Rectal smooth muscle tissue (tissue), 1 donor: ENCODE measurements at regions not wholly inside any gene's neighbourhood (a gene's known extent, or its start where the extent isn't known, plus 50 kb on each side); places are given as distances from the start of the nearest gene placed in this dataset.

Experiments
- H3K27ac ChIP-seq: one replicate; pipeline ENCODE4 v1.7.0; 2013; ENCODE audit warnings: low read depth, low read length, inconsistent platforms
- H3K27me3 ChIP-seq: one replicate; pipeline ENCODE4 v1.7.0; 2013; ENCODE audit warnings: low read length; ENCODE audit not compliant: control insufficient read depth, insufficient read depth
- H3K36me3 ChIP-seq: one replicate; pipeline ENCODE4 v1.7.0; 2013; ENCODE audit warnings: low read length; ENCODE audit not compliant: control insufficient read depth, insufficient read depth
- H3K4me1 ChIP-seq: one replicate; pipeline ENCODE4 v1.7.0; 2013; ENCODE audit warnings: low read length; ENCODE audit not compliant: control insufficient read depth, insufficient read depth
- H3K4me3 ChIP-seq: one replicate; pipeline ENCODE4 v1.7.0; 2013; ENCODE audit warnings: low read length
- H3K9ac ChIP-seq: one replicate; pipeline ENCODE4 v1.7.0; 2013; ENCODE audit warnings: low read length

GRCh38 chr4:56191534-56191933, 195.8 kb downstream of the AASDH start:
- H3K4me3 ChIP-seq = no peak overlapping the region
- H3K27me3 ChIP-seq = no peaks in the 10 kb centered on the region
- no peaks in the 10 kb centered on the region for H3K36me3 ChIP-seq
- peaks cover 3% of the 10 kb centered on the region for H3K4me1 ChIP-seq
- H3K9ac ChIP-seq = no peak overlapping the region
- H3K27ac ChIP-seq = no peak overlapping the region

- Histone ChIP-seq H3K4me1 (no peaks in the 10 kb centered on the region), H3K27me3 (no peaks in the 10 kb centered on the region), H3K9ac (no peak overlapping the region), H3K27ac (no peak overlapping the region), H3K36me3 (no peaks in the 10 kb centered on the region), H3K4me3 (no peak overlapping the region)
Measured at GRCh38 chr4:56187688-56188087, 199.6 kb downstream of the AASDH start.

- no peaks in the 10 kb centered on the region for H3K27me3 ChIP-seq
- no peak overlapping the region for H3K27ac ChIP-seq
- no peak overlapping the region for H3K4me3 ChIP-seq
- no peaks in the 10 kb centered on the region for H3K36me3 ChIP-seq
- no peak overlapping the region for H3K9ac ChIP-seq
- H3K4me1 ChIP-seq = no peaks in the 10 kb centered on the region
Measured at GRCh38 chr4:56186808-56187523, 200.3 kb downstream of the AASDH start.

- Histone ChIP-seq H3K27ac (no peak overlapping the region), H3K4me1 (no peaks in the 10 kb centered on the region), H3K9ac (no peak overlapping the region), H3K4me3 (no peak overlapping the region), H3K27me3 (no peaks in the 10 kb centered on the region), H3K36me3 (no peaks in the 10 kb centered on the region)
Measured at GRCh38 chr4:56185901-56186300, 201.4 kb downstream of the AASDH start.

GRCh38 chr4:56184214-56184613, 203.1 kb downstream of the AASDH start:
- no peaks in the 10 kb centered on the region for H3K27me3 ChIP-seq
- H3K27ac ChIP-seq = no peak overlapping the region
- H3K9ac ChIP-seq = no peak overlapping the region
- no peaks in the 10 kb centered on the region for H3K4me1 ChIP-seq
- no peak overlapping the region for H3K4me3 ChIP-seq
- H3K36me3 ChIP-seq = no peaks in the 10 kb centered on the region

- no peaks in the 10 kb centered on the region for H3K36me3 ChIP-seq
- no peak overlapping the region for H3K4me3 ChIP-seq
- no peak overlapping the region for H3K9ac ChIP-seq
- no peaks in the 10 kb centered on the region for H3K27me3 ChIP-seq
- no peak overlapping the region for H3K27ac ChIP-seq
- H3K4me1 ChIP-seq = no peaks in the 10 kb centered on the region
Measured at GRCh38 chr4:56183344-56183959, 203.8 kb downstream of the AASDH start.

GRCh38 chr4:56182356-56182755, 204.9 kb downstream of the AASDH start:
- H3K36me3 ChIP-seq = no peaks in the 10 kb centered on the region
- H3K27me3 ChIP-seq = no peaks in the 10 kb centered on the region
- no peak overlapping the region for H3K9ac ChIP-seq
- H3K27ac ChIP-seq = no peak overlapping the region
- no peaks in the 10 kb centered on the region for H3K4me1 ChIP-seq
- no peak overlapping the region for H3K4me3 ChIP-seq

- no peaks in the 10 kb centered on the region for H3K4me1 ChIP-seq
- H3K27me3 ChIP-seq = no peaks in the 10 kb centered on the region
- H3K27ac ChIP-seq = no peak overlapping the region
Measured at GRCh38 chr4:56181140-56181953, 205.9 kb downstream of the AASDH start.

GRCh38 chr4:56169061-56169460, 218.2 kb downstream of the AASDH start:
- no peaks in the 10 kb centered on the region for H3K27me3 ChIP-seq
- H3K4me1 ChIP-seq = no peaks in the 10 kb centered on the region
- no peak overlapping the region for H3K9ac ChIP-seq
- H3K27ac ChIP-seq = no peak overlapping the region
- no peak overlapping the region for H3K4me3 ChIP-seq
- no peaks in the 10 kb centered on the region for H3K36me3 ChIP-seq

More at GRCh38 chr4:56181140-56181953, 205.9 kb downstream of the AASDH start:
- Histone ChIP-seq H3K9ac (no peak overlapping the region), H3K36me3 (no peaks in the 10 kb centered on the region), H3K4me3 (no peak overlapping the region)

- Histone ChIP-seq H3K27me3 (no peaks in the 10 kb centered on the region), H3K9ac (no peak overlapping the region), H3K36me3 (no peaks in the 10 kb centered on the region), H3K27ac (no peak overlapping the region), H3K4me3 (no peak overlapping the region), H3K4me1 (no peaks in the 10 kb centered on the region)
Measured at GRCh38 chr4:56164907-56165306, 216.2 kb downstream of the CEP135 start.

GRCh38 chr4:56160636-56161035, 211.9 kb downstream of the CEP135 start:
- no peak overlapping the region for H3K9ac ChIP-seq
- H3K36me3 ChIP-seq = no peaks in the 10 kb centered on the region
- no peak overlapping the region for H3K27ac ChIP-seq
- no peak overlapping the region for H3K4me3 ChIP-seq
- H3K4me1 ChIP-seq = no peaks in the 10 kb centered on the region
- no peaks in the 10 kb centered on the region for H3K27me3 ChIP-seq

- Histone ChIP-seq H3K4me1 (no peaks in the 10 kb centered on the region), H3K27ac (no peak overlapping the region), H3K4me3 (no peak overlapping the region), H3K9ac (no peak overlapping the region), H3K36me3 (no peaks in the 10 kb centered on the region), H3K27me3 (no peaks in the 10 kb centered on the region)
Measured at GRCh38 chr4:56158483-56158882, 209.7 kb downstream of the CEP135 start.
